SKM-1 treated with dmso at 0.1 percent for 144 hours (cell line): ENCODE measurements at regions not wholly inside any gene's neighbourhood (a gene's known extent, or its start where the extent isn't known, plus 50 kb on each side); places are given as distances from the start of the nearest gene placed in this dataset.
A peak's percentile ranks its signal among the peaks of the same experiment; 100 is the strongest.

Experiments used
- DNase-seq: peaks from one replicate; lab custom pipeline; 2025; ENCODE audit not compliant: unreplicated experiment; lab: John Stamatoyannopoulos, UW

DNA sequence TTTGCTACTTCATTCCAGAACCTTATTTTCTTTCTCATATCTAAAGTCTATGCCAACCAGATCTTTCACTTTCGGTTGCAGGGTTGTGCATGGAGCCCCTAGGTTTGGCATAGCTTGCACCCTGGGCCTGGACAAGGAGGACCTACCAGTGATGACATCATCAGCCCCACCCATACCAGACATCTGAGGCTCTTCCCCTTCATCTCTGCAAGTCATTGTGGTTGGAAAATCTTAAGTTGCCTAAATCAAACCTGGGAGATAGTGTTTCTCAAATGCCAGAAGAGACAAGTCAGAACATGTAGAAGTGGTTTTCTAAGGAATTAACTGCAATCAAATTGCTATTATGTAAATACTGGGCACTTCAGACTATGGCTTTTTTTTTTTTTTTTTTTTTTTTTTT is 363.3 kb downstream of the ZNF516 start:
- peak; percentile 63 for DNase-seq

DNA sequence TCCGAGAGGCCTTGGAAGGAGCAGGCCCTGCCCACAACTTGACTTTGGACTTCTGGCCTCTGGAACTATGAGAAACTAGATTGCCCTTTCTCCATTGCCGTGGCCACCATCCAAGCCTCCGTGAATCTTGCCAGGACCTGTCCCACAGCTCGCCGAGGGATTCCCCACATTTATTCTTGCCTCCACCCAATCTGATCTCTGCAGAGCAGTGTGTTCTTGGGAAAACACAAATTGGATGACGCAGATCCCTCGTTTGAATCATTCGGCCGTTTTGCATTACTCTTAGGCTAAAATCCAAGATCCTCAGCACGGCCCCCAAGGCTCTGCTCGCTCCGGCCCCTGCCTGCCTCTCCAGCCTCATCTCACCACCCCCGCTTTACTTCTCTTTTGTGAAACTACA is 364.2 kb downstream of the ZNF516 start:
- no peak for DNase-seq

DNA sequence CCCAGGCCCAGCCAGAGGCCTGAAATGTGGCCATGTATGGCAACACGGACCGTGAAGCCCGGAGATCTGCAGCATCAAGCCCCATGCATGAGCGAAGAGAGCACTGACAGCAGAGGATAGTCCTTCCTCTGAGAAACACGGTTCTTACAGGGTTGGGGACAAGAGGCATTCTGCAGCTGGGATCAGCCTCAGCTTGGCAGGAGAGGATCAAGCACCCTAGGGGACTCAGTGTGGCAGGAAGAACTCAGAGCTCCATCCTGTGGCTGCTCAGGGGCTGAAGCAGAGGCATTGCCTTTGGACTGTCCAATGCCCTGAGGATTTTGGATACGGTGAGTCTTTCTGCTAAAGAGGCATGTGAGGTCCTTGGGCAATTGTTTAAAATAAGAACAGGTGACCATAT is 368.7 kb downstream of the ZNF516 start:
- no peak for DNase-seq

DNA sequence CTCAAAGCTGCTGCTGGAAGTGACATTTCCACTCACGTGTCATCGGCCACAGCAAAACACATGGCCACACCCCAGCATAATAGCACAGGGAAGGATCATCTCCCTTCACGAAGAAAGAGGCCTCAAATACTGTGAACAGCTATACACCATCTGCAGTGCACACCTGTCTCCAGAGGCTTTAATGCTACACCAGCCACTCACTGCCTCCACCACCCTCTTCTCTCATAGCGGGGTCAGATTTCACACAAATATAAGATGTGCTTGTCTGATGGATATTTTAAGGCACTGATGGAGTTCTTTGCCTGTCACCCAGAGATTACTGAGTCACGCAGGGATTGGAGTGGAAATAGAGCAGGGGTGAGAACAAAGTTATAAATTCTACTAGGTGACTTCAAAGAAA is 374.0 kb downstream of the ZNF516 start:
- no peak for DNase-seq

DNA sequence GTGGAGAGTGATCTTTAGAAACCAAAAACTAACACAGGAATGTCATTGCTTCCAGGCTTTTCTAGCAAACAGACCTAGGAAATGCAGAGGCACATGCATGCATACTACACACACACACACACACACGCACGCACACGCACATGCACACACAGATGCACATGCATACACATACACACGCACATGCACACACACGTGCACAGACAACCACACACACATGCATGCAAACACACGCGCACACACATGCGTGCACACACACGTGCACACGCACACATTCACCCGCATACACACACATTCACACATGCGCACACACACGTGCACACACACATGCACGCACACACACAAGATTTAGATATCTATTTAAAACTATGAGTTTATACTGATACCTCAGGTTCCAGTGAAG is 379.5 kb downstream of the ZNF516 start:
- DNase-seq: no peak

DNA sequence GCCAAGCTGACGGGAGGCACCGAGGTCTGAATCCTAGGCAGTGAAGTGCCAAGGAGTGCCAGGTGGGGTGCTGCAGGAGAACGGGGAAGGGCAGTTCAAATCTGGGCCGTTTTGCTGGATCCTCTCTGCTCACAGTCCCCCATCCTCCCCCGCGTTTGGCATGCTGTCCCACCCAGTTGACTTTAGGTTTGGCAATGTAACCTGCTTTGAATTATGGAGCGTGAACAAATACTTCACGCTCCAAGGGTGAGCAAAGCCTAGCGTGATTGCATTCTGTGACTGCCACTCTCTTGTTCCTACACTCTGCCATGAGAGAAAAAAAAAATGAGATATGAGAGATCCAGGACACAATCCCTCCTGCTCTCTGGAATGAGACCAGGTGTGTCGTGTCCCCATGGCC is 381.9 kb downstream of the ZNF516 start:
- no peak for DNase-seq

DNA sequence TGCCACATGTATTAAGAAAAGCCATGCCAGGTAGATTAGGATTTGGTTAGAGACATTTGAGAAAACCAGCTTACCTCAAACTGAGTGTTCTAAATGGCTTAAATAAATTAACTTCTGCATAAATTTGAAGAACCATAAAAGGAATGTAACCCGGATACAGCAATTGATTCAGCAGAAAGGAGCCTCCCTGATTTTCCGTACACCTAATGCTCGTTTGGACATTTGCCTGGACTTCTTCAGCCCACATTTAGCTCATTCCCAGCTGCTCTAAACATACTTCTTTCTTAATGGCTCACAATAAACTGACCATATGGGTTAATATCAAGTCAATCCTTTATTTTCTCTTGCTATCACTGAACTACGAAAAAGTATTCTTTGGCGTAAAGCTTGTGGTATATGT is 392.4 kb downstream of the ZNF516 start:
- no peak for DNase-seq

DNA sequence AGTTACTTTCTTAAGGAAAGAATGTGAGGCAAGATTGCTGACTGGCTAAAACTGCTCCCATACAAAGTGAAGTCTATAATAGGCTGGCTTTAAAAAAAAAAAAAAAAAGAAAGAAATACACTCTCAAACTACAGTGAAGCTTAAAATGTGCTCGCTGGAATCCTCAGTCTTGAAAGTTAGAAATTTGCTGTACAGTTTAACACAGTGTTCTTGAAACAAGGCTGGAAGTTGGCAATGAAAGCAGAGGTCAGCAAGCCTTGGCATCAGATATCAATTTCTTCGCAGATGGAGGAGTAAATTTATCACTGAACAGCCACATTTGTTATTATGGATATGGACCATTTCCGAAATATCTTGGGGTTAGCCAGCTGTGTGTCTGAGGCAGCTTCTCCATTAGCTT is 392.9 kb downstream of the ZNF516 start:
- DNase-seq: no peak

DNA sequence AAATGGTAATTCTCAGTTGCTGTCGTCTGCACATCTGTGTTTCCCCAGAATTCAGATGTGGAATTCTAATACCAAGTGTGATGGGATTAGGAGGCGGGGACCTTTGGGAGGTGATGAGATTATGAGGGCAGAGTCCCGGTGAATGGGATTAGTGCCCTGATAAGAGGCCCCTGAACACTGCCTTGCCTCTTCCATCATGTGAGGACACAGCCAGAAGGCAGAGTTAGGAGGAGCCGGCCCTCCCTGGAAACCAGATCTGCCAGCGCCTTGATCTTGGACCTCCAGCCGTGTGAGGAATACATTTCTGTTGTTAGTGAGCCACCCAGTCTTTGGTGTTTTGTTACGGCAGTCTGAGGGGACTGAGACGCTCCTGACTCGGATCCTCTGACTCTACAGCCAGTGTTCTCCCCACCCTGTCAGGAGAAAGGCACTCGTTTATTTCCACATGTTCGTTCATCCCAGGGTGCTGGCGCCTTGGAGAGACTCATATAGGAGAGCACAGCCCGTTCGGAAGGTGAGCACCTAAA is 395.0 kb downstream of the ZNF516 start:
- no peak for DNase-seq

DNA sequence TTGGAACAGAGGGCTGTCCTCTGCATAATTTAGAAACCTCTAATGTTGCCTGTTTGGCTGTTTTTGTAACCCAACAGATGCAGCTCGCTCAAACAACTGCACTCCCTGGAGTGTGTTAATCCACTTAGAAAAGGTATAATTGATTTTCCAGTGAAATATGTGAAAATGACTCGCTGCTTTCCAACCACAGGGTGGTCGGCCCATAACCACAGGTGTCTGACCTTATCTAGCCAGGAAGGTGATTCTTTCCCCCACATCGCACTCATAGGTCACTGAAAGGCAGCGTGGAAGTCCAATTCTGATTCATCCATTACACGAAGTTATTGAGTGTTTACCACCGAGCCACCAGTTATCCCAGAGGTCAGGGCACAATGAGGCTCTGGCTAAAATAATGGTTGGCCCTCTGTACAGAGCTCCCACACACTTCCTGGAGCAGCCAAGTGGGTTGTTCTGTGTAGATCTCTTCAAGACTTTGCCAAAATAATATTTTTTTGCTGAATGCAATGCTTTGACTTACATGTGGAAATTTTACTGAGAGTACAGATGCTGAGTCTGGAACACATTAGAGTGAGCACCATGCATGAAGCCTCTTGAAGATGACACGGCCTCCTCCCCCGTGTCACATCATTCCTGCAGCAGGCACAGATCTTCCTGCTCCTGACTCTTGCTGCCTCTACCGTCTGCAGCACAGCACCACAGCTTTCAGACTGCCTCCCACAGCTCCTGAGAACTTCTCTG is 396.2 kb downstream of the ZNF516 start:
- DNase-seq: no peak

DNA sequence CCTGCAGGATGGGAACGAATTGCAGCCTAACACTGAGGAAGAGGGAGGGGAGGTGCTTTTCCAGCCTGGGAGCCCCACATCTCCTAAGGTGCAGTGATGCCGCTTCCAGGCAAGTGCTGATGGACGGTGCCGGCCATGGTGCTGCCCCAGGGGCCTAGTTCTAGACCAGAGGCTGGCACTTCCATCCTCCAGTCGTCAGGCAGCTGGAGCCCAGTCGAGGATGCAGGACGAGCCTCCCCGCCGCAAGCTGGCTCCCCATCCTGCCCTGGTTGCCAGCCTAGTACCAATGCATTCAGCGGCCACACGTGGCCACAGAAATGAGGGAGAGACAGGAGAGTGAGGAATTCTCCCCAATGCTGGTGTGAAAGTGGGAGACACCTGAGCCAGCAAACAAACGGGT is 413.5 kb downstream of the ZNF516 start:
- DNase-seq: no peak

DNA sequence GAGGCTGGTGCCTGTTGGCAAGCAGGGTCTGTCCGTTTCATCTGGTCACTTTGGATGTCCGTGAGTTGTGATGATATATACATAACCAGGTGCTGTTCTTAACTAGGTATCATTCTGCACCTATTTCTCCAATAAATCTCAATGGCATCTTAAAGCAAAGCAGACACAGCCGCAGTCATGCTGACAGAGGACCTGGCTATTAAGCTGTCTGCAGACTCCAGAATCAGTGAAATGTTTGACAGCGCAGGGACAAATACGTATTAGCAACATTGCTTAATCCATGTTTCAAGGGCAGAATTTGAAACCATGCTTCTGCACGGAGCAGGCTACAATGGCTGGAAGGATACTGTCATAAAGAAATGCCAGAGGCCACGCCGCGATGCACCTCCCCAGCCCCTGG is 414.6 kb downstream of the ZNF516 start:
- DNase-seq: no peak

DNA sequence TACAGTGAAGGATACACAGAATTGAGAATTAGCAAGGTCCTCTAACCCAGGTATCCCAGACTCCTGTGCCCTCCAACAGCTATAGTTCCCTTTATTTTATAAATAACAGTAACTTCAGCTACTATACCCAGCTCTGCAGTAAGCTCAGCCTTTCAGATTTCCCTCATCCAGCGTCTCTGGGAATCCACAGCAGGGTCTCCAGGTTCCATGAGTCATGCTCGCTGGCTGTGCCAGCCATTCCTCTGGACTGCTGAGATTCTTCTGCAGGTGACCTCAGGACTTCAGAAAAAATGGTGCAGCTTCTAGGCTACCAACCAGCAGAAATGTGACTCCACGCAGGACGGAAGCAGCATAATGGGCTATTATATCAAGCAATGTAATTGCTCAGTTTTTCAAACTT is 419.3 kb downstream of the ZNF516 start:
- DNase-seq: no peak

DNA sequence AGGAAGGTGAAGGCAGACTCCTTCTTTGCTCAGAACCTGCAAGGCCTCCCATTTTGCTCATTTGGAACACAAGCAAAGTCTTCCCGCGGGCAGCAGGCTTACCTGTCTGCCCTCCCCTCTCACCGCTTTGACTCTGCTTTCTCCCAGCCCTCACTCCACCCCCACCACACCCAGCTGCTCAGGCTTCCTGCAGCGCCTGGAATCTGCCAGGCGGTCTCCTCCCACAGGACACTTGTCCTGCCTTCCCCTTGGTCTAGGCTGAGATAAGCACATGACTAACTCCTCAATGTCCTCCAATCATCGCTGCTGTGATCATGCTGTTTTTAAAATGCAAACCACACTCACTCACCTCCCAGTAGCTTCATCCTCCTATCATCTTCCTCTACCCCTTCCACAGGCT is 430.0 kb downstream of the ZNF516 start:
- no peak for DNase-seq

DNA sequence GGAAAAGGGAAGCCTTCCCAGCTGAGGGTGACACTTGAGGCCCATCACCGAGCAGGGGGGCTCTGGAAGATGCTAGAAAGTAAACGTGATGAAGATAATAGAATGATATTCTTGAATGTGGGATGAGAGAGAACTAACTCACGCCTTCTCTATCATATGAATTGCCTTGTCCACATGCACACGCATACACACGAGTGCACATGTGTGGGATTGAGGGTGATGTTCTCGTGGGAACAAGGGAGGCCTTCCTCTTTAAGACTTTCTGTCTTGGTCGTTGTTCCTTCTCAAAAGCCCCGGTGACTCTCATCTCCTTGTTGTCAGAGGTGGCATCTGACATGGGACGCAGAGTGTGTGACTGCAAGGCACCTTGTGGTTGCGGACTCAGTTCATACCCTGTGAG is 436.9 kb downstream of the ZNF516 start:
- DNase-seq: no peak

DNA sequence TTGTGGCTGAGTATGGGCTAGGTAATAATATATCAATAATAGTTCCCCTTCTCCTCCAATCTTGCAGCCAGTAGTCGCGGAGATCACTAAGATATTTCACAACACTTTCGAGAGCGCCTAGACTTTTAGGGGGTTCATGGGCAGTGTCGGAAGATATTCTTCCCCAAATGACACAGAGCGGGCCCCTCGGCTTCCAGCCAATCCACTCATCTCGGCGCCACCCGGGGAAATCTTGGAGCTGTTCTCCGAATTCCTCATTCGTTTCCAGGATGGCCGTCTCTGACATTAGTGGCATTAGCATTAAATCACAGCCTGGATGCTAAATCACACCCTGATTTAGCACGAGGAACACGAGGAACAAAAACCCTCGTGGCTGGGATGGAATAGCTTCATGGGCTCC is 437.7 kb downstream of the ZNF516 start:
- DNase-seq: no peak

DNA sequence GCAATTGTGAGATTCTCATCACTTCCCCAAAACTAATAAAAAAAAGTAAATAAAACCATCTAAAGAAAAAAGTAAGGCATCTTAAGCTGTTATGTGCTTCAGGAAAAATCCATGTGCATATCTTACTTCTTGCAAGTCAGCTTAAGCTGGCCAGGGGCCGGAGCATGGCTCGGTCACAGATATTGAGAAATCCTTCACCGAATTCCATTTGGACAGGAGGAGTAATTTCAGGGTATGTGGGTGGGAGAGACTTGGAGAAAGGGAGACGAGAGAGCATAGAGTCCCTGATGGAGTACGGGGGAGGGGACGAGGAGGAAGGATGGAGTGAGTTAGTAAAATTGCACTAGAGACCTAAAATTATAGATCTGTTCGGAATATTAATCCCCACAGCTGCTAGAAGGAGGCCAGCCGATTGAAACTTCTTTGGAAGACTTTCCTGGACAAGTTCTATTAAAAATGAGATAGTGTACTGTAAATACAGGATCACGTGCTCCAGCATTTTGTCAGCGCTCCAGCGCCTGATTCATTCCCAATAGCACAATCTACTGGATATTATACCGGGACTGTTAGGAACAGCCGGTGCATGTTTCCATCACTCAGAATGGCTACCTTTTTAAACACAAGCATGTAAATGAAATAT is 438.5 kb downstream of the ZNF516 start:
- DNase-seq: no peak

DNA sequence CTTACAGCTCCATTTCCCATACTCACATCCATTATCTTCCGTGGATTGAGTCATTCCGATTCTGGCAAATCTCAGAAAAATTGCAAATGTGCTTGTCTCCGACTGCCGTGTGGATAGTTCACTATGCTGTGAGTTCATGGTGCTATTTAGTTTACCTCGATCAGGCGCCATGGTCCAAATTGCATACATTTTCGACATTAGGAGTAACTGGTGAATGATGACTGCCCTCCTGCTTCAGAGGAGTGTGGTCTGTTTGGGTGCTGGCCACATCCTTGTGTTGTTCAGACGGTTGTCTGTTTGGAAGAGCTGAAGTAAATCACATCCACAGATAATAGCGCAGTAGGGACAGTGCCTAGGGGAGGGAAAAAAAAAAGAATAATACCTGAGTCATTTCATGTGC is 439.5 kb downstream of the ZNF516 start:
- DNase-seq: no peak

DNA sequence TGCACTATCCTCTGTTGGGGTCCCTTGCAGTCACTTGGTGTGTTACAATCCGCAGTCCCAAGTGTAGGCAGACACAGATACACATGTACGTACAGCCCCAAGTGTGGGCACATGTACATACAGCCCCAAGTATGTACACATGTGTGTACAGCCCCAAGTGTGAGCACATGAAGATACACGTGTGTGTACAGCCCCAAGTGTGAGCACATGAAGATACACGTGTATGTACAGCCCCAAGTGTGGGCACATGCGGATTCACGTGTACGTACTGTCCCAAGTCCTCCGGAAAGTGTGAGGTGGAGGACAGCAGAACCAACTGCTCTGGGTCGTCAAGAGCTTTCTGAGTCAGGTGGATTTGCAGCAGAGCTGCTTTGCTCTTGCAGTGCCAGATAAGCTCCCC is 440.0 kb downstream of the ZNF516 start:
- DNase-seq: no peak

DNA sequence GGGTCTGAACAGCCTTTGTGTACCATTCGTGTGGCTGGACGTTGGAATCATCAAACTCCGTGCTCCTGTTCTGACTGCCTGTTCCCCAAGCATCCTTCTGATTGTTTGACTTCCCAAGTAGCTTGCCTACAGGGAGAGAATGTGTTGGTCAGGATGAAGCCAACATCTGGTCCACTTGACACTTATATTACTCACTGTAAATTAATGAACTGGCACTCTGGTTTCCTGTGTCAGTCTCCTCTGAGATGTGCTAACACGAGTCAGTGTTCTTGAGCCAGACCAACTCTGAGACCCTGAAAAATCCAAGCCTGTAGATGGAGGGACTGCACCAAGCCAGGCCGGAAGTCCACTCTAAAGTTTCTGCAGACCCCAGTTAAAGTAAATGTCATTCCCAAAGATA is 440.9 kb downstream of the ZNF516 start:
- DNase-seq: no peak

DNA sequence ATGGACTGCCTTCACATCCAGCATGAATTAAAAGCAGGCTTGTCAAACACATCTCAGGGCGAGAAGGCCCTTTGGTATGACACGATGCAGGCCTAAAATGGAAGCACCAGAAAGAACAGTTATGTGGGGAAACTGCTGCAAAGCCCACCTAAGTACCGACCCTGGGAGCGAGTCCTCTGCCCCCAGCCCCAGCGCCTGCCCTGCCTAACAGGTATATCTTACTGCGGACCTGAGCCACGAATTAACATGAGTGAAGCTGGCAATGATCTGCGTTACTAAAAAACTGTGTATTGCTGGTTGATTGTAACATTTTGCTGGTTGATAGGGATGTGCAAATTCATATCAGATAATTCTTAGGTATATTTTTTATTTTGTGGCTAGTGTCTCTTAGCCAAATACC is 441.5 kb downstream of the ZNF516 start:
- no peak for DNase-seq

DNA sequence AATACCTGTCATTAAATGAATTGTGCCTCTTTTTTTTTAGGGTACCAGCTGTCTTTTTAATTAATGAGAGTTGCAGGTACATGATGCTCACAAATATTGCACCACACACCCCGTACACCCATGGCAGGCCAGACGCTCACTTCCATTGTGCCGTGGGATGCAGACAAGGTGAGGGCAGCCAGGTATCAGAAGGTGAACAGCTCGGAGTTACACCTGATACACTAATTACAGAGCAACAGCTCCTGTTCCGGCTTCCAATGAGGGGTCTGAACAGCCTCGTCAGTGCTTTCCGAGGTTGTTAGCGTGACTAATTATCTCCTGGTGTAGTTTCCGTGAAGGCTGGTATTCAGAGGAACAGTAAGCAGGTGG is 442.8 kb downstream of the ZNF516 start:
- no peak for DNase-seq
